GM21723 (cell line): ENCODE measurements at regions not wholly inside any gene's neighbourhood (a gene's known extent, or its start where the extent isn't known, plus 50 kb on each side); places are given as distances from the start of the nearest gene placed in this dataset.
A peak's percentile ranks its signal among the peaks of the same experiment; 100 is the strongest.
"Not testable (repeated sequence)": the region's sequence is repeated elsewhere in the genome, so short reads cannot be mapped to it uniquely, and the experiment has no call there.

Source experiments
- ATAC-seq: cut with Tn5 transposase; IDR thresholded peaks from one replicate; pipeline ENCODE4 v1.9.1; 2021; ENCODE audit warnings: mild to moderate bottlenecking, moderate library complexity; ENCODE audit not compliant: unreplicated experiment

GRCh38 chr4:189129044-189129694 is 811.5 kb upstream of the FRG1 start:
- ATAC-seq = no peak

GRCh38 chr4:189131118-189131517 is 809.6 kb upstream of the FRG1 start:
- no peak for ATAC-seq

DNA sequence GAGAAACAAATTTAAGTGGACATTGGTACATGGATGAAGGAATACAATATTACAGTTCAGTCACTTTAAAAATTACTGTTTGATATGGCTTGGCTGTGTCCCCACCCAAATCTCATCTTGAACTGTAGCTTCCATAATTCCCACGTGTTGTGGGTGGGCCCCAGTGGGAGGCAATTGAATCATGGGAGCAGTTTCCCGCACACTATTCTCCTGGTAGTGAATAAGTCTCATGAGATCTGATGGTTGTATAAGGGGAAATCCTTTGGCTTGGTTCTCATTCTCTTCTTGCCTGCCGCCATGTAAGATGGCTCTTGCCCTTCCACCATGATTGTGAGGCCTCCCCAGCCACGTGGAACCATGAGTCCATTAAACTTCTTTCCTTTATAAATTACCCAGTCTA is 804.2 kb upstream of the FRG1 start:
- ATAC-seq = no peak

DNA sequence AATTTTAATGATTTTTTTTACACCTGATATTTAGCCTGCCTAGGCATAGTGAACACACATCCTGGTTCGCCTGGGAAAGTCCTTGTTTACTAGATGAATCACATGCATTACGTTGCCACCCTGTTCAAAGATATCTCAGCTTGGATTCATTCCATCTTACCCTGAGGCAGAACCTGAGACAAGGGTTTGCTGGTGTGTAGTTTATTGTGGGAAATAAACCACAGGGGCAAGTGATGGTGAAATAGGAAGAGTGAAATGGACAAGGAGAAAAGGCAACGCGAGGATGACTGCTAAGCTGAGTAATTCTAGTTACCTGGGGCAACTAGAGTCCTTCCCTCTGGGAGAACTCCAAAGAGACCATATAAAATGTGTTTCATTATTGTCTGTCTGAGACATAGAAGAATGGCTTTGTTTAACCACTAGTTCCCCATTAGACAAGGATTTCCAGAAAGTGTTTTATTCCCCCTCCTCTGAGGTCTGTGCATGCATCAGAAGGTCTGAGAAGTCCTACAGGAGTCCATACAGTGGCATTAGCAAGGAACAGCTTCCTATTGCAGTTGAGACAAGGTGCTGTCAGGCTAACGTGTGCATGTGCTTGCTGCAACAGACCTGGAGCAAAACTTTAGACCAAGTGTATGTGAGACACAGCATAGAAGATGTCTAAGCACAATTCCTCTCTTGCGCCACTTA is 797.3 kb upstream of the FRG1 start:
- ATAC-seq = no peak

- no peak for ATAC-seq
Measured at GRCh38 chr4:189147005-189147929, 793.4 kb upstream of the FRG1 start.

- not testable (repeated sequence) for ATAC-seq
Measured at GRCh38 chr4:189155083-189155482, 785.6 kb upstream of the FRG1 start.

- ATAC-seq = no peak
Measured at GRCh38 chr4:189162073-189162789, 778.4 kb upstream of the FRG1 start.

GRCh38 chr4:189162888-189163287 is 777.8 kb upstream of the FRG1 start:
- no peak for ATAC-seq

DNA sequence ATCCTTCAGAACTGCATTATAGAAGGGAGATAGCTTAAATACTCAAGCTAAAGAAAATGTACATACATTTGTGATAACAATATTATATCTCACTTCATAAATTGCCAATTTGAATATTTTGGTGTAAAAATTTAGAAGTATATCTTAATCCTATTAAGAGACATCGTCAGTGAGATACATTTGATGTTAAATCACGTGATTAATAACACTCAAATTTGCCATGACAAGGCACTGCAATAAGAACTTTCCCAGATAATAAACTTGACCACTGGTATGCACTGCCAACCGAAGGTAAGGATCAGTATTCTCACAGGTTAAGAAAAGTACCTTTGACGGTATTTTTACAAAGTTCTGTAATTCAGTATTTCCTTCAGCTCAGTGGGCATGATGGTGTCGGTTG is 764.7 kb upstream of the FRG1 start:
- no peak for ATAC-seq

DNA sequence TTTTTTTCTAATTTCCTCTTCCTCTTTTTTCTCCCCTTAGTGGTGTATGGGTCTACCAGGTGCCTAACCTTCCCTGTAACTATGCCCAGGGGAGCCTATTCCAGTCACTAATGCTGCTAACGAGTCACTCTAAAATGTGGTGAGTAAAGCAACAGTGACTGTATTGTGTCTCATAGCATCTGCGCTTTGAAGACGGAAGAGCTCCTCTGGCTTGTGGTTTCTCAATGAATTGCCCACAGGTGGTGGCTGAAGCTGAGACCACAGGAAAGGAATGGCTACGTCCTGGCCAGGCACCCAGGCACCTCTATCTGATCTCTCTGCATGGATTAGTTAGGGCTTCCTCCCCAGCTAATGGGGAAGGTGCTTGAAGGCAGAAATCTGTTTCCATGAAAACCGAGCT is 763.5 kb upstream of the FRG1 start:
- ATAC-seq = no peak

DNA sequence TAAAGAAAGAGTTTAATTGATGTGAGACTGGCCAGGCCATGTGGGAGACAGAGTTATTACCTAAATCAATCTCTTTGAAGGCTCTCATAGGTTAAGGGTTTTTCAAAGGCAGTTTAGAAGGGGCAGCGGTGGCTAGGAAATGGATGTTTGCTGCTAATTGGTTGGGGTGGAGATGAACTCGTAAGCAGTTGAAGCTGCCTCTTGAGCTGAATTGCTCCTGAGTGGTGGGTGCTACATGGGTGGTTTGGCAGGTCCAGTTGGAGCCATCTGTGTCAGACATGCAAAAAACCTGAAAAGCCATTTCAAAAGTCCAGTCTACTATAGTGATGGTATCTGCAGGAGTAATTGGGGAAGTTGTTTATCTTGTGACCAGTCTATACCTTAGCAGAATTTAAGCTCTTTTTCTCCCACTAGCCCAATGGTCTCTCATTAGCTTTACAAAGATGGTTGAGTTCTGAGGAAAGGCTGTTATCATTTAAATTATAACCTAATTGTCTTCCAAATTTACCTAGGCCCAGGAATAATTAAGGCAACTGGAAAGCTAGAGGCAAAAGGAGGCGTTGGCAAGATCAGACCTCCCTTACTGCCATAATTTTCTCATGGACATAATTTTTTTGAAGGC is 762.4 kb upstream of the FRG1 start:
- no peak for ATAC-seq

DNA sequence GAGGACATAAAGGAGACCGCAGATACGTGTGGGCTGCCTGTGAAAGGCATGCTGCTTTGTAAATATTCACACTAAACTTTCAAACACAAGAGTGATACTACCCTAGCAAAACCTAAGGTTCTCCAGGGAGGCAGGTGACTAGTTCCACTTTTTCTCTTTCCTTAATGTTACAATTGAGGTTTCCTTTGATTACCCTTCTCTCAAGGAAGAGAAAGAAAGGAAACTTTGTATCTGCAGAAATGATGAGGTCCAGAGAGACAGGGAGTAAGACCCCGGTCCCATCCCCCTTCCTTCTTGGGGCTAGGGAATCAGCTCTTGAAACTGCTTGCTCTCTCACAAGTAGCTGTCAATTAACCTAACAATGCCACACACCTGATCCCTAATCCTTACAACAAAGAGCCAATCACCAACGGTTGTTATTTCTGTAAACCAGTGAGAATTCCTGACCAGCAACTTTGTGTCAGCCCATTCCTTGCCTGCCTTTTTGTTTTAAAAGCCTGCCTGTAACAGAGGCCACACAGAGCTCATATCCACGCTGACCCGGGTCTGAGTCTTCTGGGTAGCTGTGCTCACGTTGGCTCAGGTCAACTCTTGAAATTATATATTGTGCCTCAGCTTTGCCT is 754.8 kb upstream of the FRG1 start:
- no peak for ATAC-seq

DNA sequence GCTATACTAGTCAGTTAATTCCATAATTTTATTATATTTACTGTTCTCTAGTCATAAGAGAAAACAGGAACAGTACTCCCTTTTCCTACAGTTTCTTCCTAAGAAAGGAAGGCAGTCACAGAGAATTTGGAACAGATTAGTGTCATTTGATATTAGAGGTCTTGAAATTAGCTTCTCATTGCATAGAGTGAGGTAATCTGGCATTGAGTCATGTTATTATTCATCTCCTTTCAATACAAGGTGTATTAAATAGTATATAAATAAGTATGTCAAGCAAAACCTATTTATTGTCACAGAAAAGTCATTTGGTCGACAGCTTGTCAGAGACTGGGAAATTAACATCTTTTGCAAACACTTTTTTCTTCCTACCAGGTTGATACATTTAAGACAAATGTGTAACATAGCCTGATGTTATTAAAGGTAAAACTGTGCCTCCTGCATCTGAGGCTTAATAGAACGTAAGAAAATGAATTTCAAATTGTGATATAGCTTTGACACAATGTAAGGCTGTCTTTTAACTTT is 753.1 kb upstream of the FRG1 start:
- no peak for ATAC-seq

GRCh38 chr4:189198624-189199023 is 742.0 kb upstream of the FRG1 start:
- ATAC-seq = no peak

DNA sequence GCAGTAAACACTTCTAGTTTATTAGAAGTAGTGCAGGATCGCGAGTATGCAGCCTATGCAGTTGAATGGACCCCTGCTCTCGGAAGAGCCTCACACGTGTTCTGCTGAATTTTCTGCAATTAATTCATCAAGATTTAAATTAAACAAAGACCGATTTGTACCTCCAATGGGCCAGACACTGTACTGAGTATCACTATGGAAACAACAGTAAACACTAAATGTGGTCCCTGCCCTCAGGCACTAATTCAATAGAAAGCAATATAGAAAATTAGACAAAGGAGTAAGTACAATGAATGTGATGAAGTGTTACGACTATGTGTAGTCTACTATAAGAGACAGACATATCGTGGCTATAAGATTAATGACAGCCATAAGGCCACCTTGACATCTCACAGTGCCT is 740.3 kb upstream of the FRG1 start:
- ATAC-seq = no peak

DNA sequence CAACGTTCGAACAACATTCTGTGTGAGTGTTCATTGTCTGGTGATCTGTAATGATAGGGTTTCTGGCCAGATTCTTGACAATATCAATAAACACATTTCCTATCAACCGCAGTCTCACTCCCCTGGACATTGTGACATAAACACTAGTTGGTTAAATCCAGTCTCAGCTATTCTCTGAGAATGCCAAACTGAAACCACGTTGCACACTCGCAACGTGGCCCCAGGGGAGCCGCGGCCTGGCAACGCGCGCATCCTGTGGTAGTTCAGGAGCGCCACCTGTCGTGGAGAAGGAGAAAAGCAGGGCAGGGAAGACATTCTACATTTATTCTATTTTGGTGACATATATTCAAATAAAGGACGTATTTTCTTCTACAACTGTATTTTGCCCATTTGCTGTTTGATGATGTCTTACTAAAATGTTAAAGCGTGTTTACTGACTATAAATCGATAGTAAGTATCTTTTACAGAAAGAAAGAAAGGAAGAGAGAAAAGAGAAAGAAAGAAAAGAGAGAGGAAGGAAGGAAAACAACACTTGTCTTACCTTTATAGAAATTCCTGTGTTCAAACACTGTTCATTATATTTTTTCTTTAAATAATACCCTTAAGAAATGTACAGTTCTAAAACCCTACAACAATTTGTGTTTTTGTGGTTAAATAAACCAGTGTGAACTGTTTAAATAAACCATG is 738.3 kb upstream of the FRG1 start:
- peak; percentile 57 for ATAC-seq

DNA sequence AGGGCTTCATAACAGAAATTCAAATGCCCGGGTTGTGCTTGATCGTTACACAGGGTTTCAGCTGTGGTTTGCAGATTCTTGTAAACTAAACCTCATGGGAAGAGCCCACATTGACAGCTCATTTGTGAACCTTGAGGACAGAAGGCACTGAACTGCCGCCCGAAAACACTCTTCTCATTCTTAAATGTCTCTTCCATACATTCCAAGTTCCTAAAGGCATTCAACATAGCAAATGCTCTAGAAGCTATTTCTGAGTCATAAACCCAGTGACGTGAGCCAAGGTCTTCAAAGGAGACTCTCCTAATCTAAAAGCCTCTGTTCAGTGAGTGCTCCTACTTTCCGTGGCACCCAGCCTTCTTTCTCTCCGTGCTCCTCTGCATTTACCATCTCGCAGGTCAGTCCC is 737.8 kb upstream of the FRG1 start:
- ATAC-seq = no peak

- ATAC-seq = no peak
Measured at GRCh38 chr4:189204616-189205015, 736.1 kb upstream of the FRG1 start.

- no peak for ATAC-seq
Measured at GRCh38 chr4:189206953-189207352, 733.7 kb upstream of the FRG1 start.
